OCI-LY7 (cell line): ENCODE measurements at regions not wholly inside any gene's neighbourhood (a gene's known extent, or its start where the extent isn't known, plus 50 kb on each side); places are given as distances from the start of the nearest gene placed in this dataset.

Source experiments
- EZH2phosphoT487 ChIP-seq: fragments of 200-600 bp; sonication (generic); IDR thresholded peaks from 2 replicates; pipeline ENCODE4 v1.6.1; 2018; ENCODE audit warnings: low read depth, borderline replicate concordance, mild to moderate bottlenecking, mixed run types, antibody characterized with exemption, low read length, moderate library complexity, mixed read lengths
- TF ChIP-seq, protein P1 (sequence below): fragments of 200-600 bp; sonication (generic); conservative IDR thresholded peaks from 2 replicates; pipeline ENCODE4 v1.5.1; 2014; ENCODE audit warnings: mild to moderate bottlenecking, antibody characterized with exemption, low read length, moderate library complexity, mixed read lengths

GRCh38 chr3:144743225-144743668 is 771.6 kb downstream of the DIPK2A start:
- TF ChIP-seq, protein P1, sequence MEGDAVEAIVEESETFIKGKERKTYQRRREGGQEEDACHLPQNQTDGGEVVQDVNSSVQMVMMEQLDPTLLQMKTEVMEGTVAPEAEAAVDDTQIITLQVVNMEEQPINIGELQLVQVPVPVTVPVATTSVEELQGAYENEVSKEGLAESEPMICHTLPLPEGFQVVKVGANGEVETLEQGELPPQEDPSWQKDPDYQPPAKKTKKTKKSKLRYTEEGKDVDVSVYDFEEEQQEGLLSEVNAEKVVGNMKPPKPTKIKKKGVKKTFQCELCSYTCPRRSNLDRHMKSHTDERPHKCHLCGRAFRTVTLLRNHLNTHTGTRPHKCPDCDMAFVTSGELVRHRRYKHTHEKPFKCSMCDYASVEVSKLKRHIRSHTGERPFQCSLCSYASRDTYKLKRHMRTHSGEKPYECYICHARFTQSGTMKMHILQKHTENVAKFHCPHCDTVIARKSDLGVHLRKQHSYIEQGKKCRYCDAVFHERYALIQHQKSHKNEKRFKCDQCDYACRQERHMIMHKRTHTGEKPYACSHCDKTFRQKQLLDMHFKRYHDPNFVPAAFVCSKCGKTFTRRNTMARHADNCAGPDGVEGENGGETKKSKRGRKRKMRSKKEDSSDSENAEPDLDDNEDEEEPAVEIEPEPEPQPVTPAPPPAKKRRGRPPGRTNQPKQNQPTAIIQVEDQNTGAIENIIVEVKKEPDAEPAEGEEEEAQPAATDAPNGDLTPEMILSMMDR = no peak
- TF ChIP-seq EZH2phosphoT487 = no peak
